RPMI7951 (cell line): ENCODE measurements at regions not wholly inside any gene's neighbourhood (a gene's known extent, or its start where the extent isn't known, plus 50 kb on each side); places are given as distances from the start of the nearest gene placed in this dataset.

Experiments
- DNase-seq: peaks from one replicate; pipeline ENCODE4 v3.0.0-alpha.2; 2012; ENCODE audit warnings: low read depth

DNA sequence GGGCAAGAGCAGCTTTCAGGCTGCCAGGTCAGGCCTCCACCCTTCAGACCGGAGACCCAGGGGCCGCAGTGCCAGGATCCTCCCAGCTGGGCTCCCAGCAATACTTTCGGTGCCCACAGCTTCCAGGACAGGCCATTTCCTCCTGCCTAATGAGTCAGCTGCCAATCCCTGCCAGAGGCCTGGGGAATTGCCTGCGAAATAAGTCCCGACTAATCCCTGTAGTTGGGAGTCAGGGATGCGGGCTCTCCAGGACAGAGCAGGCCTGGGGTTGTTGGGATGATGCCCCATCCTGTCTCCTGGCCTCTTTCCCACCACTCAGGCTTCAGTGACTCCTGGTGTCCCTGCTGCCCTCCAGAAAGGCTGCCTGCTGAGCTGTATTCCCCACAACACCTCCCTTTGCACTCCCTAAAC lies 143.5 kb upstream of the UNC5B start:
- DNase-seq, result peak; percentile 73

DNA sequence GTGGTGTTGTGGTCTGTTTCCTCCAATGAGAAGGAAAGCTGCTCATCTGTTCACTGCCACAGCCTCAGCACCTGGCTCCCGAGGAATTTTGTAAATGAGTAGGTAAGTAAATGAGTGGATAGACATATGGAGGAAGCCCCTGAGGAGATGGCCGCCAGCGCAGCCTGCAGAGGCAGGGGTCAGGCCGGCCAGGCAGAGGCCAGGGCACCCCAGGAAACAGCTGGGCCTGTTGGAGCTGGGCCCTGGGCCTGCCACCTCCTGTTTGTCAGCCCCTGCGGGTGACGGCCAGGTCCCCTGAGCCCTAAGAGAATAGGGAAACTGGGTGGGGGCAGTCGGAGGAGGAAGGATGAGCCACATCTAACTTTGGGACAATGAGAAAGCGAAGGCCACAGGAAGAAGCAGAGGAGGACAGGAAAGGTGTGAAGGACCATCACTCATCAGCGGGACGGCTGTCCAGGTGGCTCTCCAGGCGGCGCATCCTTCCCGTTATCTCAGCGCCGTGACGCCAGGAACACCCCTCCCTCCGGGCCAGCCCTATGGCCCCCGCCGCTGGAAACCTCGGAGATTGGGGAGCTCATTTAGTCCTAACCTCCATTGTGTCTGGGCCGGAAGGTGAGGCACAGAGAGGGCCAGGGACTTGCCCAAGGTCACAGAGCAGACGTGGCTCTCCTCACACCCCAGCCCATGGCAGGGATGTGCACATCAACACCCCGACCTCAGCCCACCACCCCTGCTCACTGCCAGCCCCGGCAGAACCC lies 142.3 kb upstream of the UNC5B start:
- DNase-seq, result no peak

DNA sequence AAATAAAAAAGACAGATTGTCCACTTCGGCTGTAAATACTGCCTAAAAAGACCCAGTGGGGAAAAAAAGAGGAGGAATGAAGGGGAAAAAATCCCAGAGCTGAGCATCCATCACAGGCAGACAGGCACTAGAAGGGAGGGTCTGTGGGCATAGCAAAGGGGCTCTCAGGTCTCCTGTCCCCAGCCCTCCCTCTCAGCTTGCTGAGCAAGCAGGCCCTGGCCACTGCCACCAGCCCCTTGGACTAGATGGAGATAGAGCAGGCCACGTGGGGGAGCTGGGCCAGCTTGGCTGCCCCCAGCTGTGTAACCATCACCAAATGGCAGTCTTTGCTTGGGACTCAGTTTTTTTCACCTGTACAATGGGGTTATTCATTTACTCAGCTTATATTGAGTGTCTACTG lies 141.6 kb upstream of the UNC5B start:
- no peak for DNase-seq

DNA sequence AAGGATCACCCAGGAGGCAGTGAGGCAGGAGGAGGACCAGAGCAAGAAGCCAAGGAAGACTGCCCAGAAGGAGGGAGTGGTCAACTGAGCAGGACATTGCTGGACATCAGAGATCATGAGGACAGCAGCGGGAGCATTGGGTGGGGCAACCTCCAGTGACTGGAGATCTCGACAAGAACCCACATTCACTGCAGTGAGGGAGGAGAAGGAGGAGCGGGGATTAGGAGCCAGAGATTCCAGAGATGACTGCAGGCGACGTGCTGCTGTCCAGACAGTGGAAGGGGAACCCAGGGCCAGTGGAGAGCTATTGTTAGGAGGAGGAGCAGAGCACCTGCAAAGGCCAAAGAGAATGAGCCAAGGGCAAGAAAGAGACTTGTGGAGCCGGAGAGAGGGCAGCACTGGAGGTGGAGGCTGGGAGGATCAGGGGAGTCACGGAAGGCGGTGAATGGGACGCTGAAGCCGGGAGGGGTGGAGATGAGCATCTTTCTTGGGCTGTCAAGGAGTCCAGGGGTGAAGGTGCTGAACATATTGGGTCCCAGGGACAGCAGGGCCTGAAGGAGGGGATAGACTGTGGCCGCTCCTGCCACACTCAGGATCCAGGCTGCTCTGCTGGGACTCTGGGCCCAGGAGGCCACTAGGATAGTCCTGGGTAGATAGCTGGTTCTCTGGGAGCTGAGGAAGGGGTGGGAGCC lies 140.1 kb upstream of the UNC5B start:
- DNase-seq, result no peak

DNA sequence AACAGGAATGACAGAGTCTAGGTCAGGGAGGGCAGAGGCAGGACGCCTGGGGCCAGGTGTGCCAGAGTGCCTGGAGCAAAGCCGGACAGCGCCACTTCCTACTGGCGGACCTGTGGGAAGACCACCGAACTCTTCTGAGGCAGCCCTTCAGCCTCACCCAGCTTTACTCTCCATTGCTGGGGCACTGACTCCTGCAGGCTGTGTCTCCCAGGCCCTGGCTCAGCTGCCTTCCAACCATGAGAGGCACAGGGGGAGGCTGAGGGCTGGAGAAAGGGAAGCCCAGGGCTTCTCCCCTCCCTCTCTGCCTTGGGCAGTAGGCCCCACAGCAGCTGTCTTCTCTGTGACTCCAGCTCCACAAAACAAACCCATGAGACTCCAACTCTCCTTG lies 139.6 kb upstream of the UNC5B start:
- DNase-seq, result no peak

DNA sequence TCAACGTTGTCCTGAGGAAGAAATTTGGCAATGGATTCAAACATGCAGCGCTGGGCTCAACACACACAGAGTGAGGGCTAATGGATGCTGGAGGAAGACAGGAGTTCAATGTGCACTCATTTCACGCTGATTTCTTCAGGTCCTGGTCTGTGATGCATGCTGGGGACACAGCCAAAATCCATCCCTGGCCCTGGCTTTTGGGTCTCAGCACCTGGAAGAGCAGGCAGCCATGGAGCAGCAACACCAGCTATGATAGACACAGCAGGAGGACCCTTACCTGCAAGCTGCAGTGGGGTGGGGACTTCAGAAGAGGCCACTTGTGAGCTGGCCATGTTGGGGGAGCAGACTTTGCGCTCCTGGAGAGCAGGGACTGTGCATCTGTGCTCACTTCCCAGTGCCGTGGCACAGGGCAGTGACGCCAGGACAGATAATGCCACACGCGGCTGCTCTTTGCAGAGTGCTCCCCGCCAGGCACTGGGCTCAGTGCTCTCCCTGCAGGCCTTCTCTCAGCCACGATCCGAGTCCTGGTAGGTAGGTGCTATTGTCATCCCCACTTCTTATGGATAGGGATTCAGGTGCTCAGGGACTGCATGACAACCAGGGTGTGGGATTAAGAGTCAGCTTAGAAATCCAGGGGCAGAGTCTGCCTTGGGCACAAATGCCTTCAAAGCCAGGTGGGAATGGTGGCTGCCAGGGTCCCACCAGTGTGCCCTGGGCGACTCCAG lies 138.8 kb upstream of the UNC5B start:
- DNase-seq, result no peak

DNA sequence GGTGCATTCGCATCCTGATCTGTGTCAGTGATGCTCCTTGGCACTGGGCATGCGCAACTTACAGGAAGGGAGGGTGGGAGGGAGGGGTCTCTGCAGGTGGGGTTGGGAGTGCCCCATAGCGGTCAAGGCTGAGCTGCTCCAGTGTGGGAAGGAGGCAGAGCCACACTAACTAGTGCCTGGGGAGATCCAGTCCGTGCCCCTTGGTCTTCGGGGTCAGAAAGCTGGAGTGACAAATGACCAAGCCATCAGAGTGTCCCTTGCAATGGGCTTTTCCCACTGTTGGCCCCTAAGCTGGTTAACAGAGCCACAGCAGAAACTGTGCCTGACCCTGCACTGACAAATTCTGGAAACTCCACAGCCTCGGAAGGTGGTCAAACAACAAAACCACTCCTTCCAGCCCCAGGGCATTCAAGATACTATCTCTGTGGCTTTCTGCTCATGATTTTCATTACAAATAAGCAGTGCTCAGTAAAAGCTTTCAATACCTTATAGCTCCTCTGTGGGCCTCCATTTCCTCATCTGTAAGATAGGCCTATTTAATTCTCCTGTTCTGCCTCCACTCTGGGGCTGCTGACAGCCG lies 138.1 kb upstream of the UNC5B start:
- peak; percentile 79 for DNase-seq

DNA sequence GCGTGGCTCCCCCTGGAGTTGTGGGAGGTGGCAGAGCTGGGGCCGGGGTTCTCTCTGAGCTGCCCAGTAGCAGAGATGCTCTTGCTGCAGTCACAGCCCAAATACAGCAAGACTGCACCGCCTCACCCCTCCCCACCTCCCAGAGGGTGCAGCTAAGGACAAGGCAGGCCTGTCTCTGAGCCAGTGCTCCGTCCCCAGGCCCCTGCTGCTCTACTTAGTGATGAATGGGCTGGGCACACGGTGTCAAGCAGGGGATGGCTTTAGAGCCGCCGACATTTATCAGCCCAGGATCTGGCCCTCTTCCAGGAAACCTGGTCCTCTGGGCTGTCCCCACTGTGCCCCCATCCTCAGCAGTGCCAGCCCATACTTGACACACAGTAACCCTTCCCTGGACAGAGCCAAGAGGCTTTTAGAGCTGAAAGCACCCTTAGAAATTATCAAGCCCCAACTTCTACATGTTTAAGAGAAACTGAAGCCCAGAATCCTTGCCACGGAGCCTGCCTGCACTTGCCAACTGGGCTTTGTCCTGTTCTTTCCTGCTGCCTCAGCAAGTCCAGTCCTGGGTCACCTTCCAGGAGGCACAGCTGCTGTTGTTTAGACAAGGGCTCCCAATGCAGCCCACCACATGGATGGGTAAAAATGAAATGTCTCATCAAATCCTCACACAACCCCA lies 137.1 kb upstream of the UNC5B start:
- DNase-seq, result no peak

DNA sequence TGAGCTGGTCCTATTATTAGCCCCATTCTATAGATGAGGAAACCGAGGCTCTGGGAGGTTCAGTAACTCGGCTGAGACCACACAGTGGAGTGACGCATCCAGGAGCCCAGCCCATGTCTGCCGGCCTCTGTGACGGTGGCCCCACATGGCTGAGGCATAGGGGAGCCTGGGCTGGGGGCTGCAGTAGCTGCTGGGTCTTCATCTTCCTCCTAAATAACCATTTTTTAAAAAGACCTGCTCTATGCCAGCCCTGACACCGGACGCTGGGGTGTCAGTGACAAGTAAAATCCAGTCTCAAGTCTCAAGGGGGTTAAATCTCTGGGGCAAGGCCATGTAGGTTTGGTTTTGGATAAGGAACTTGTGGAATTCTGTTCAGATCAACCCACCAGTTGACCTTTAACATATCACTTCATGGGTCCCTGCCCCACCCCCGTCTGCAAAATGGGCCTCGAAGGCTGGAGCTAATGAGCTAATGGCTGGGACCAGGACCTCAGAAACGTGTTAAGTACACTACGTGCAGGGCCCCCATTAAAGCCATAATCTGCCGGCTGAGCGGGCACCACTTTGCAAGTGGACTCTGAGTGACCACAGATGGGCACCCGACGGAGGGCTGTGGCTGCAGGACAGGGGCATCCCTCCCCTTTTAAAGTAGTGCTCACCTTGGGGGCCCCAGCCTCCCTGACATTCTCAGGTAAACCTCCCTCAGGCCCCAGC lies 136.5 kb upstream of the UNC5B start:
- DNase-seq, result no peak

DNA sequence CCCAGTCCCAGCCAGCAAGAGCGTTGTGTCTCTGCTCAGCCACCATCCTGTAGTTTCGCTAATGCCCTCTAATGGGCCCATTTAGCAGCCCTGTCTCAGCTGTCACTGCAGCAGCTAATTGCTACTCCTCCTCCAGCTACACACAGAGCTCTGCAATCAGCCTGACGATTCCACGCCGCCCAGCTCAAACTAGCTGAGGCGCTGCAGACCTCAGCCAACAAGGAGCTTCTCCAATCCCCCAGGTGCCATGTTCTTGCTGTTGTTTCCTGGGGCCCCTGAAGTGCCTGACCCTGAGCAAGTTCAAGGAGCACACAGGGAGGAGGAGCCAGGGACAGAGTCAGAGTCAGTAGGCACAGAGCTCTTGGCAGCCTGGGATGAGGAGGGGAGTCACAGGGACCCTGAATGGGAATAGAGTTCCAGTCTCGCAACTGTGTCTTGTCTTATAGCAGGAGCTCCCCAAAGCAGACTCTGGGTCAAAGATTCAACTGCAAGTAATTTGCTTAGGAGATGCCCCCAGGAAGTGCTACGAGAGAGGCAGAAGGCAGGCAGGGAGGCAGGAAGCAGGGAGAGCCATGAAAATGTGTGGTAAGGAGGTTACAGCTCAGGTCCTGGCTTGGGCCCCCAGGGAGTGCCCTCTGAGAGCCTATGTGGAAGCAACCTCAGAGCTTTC lies 135.8 kb upstream of the UNC5B start:
- no peak for DNase-seq

DNA sequence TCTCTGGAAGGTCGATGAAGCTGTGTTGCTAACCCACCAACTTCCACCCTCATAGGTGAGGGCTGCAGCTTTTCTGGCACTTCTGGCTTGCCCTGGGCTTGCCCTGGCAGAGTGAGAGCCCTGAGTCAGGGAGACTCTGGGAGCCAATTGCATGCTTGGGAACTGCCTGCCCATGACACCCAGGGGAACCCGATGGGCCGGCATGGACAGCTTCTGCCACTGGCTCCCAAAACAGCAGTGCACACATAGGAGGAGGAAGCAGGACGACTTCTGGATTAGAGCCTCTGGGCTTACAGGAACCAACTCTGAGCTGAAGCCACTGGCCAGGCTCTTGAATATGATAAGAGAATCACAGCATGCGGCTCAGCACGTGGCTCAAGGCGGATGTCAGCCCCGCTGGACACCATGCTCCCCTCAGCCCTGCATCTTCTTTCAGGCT lies 135.2 kb upstream of the UNC5B start:
- DNase-seq, result no peak

DNA sequence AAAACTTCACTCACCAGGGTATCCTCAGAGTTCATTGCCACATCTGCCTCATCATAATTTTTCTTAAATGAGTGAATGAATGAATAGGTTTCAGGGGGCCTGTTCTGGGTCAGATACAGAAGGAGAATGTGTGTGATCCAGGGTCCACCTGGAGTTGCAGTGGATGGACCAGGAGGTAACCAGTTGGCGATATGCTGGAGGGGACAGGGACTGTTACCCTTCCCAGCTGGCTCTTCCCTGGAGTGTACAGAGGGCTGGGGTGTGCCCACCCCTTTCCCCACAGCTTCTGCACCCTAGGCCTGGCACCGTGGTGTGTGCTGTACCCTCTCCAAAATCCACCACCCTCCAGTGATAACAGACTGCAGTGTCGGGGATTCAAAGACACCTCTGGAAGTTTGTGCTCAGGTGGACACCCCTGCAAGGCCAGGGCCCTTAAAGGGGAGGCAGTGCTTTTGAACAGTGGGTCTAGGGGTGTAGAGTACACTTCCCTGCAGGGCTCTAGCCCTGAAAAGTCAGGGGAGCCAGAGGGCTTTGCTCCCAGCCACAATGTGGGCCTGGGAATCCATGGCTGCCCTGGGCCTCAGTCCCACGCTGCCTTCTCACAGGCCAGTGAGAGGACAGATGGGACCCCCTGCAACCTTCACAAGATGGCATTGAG lies 134.4 kb upstream of the UNC5B start:
- DNase-seq, result no peak

DNA sequence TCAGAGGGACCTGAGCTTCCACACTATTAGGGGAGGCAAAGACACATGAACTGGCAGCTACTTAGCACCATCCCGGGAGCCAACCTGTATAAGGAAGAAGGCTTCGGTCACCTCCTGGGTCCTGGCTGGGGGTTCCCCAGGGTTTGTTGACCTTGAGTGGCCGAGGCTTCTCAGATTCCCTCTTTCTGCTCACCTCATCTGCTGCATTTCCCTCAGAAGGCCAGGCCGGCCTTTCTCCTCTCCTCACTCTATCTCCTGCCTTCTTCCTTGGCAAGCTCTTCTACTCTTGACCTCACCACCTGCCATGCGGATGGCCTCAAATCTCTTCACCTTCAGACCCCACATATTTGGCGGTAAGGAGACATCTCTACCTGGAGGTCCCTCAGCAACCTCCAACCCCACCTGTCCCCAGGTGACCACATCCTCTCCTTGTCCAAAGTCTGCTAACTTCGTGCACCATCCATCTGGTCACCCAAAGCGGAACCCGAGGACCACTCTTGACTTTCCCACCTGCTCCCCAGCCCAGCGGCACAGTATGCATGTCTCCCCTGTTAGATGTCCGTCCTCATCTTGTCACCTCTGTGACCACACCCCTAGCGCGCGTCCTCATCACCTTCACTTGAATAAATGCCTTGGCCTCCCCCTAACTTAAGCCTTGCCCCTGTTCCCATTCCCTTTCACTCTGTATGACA lies 133.8 kb upstream of the UNC5B start:
- DNase-seq, result no peak

DNA sequence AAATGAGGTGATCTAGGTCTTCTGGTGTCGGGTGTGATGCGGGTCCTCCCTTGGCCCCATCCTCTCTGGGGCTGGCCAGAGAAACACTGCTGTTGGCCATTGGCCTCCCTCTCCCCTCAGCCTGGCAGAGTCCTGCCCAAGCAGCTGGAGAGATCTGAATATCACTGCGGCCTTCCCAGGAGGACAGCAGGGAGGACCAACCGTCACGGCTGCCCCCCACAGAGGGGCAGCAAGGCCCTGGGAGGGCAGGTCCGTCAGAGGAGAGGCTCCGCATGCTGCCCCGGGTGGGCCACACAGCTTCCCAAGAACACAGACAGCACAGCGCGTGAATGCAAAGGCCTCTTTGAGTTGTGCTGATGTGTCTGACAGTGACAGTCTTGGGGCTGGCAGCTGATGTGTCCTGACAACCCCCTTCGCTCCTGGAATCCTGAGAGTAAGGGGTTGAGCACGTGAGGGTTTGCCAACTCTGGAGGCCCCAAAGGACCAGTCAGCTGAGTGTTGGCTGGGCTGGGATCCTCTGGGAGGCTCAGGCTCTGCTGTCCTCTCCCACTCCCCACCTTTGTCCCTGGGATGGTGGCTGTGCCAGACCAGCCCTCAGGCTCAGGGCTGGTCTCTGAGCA lies 132.5 kb upstream of the UNC5B start:
- no peak for DNase-seq

DNA sequence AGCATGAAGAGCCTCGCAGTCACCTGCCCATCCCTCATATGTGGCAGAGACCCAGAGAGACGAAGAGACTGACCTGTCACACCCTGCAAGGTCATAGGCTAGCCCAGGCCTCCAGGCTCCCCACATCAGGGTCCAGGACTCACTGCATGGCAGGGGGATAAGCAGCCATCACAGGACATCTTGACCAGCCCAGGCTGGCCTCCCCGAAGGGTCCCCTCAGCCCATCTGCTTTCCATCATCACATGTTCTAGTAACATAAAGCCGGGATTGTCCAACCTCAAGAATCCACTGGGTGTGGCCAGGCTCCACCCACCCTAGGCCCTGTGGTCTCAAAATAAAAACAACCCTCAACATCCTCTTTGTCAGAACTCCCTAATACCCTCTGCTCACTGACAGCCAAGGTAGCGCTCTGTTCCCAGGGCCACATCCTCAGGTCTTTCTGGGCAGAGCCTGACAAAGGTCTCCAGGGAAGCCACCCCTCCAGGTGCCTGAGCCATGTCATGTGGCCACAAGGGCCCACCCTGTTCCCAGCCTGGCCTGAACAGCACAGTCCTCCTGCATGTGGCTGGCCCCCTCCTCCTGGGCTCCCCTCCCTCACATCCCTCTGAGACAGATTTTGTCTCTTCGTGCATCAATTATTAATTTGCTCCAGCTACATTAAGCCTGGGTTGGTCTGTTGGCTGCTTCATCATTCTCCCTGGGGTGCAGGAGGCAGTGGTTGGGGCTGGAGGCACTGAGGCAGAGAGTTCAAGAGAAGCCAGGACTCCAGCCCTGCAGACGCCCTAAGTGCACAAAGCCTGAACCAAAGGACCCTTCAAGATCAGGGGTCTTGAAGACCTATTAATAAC lies 131.8 kb upstream of the UNC5B start:
- no peak for DNase-seq

DNA sequence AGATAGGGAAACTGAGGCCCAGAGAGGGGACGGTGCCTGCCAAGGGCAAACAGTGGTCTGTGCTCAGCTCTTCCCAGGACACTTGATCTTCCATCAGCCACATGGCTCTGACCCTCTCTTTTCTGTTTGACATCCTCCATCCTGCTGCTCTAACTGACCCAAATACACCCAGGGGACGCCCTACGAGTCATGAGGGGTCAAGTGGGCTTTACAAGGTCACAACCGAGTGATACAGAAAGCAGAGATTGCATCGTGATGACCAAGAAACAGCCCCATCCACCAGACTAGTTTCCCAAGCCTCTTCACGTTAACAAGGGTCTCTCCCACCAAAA lies 131.2 kb upstream of the UNC5B start:
- DNase-seq, result no peak

DNA sequence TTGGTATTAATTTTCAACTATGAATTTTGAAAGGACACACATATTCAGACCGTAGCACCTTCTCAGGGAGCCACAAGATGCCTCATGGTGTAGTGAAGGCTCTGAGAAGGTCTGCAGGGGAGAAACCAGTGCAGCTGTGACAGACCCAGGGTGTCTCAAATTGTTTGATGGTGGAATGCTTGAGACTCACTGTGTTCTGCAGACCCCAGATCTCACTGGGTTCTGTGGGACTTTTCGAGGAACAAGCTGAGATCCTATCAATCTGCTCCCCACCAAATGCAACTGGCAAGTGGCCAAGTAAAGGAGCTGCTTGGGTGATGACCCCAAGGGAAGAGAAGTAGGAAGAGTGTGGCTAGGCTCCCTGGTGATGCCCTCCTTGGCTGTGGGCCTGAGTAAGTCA lies 130.5 kb upstream of the UNC5B start:
- no peak for DNase-seq

DNA sequence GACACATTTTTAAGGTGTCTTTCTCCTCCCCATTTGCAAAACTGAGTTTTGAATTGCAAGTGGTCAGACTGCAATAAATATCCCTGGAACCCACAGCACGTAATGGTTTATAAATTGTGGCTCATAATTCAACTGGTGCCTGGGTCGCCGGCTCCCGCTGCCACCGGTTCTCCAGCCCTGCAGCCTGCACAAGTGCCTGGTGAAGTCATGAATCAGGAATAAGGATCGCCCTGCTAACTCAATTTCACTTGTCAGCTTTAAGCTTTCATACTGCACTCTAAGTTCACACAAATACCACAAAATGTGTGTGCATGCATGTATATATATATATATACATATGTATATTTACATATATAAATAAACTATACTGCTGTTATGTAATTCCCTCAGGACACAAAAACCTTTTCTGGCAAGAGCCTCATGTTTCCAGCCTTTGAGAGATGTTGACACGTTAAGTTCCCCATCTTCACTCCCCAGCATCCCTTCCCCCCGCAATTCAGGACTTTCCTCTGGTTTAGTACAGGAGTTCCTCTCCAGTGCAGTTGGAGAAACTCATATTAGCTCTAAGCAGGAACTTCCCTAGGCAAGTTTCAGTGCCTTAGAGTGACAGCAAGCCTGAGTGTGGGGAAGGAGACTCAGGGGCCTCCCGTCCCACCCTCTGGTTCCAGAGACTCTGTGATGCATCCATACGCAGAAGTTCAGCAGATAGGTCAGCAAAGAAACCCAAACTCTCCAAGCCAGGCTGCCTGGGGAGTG lies 129.2 kb upstream of the UNC5B start:
- DNase-seq, result no peak
